B cell (primary cell): ENCODE measurements at regions not wholly inside any gene's neighbourhood (a gene's known extent, or its start where the extent isn't known, plus 50 kb on each side); places are given as distances from the start of the nearest gene placed in this dataset.

Experiments
- ATAC-seq: fragments of 200-7000 bp; cut with Tn5 transposase; one replicate; pipeline ENCODE4 v1.10.0; 2021; ENCODE audit warnings: low read depth, mild to moderate bottlenecking, moderate number of reproducible peaks, moderate library complexity
- CTCF ChIA-PET: fragments of 350-600 bp; sonication (Branson Sonifier 250); formaldehyde crosslinking; loops from one replicate; lab custom pipeline; 2021; ENCODE audit warnings: antibody characterized with exemption, inconsistent platforms; lab: Charles Lee
- POLR2A ChIA-PET: fragments of 350-600 bp; sonication (Branson Sonifier 250); formaldehyde crosslinking; loops from one replicate; lab custom pipeline; 2021; ENCODE audit warnings: antibody characterized with exemption; lab: Charles Lee
- DNase-seq: peaks from one replicate; pipeline ENCODE4 v3.0.0; 2013
- H2AFZ ChIP-seq: 2 replicates; pipeline ENCODE4 v1.6.1; 2012; ENCODE audit warnings: mild to moderate bottlenecking, low read depth, low read length; ENCODE audit not compliant: insufficient read depth, poor library complexity, severe bottlenecking
- H3K27ac ChIP-seq, 2 donors: 1 replicate in 1 of 2; 2 replicates in 1 of 2; pipeline ENCODE4 v1.5.1; 2012 to 2013; ENCODE audit warnings: low read length in 2 of 2, mild to moderate bottlenecking in 2 of 2, moderate library complexity in 1 of 2
- H3K27me3 ChIP-seq, 4 experiments: fragments of 200-600 bp in 1 of 4; sonication (generic) in 1 of 4; replicated peaks in 1 of 4; 1 replicate in 2 of 4; 2 replicates in 2 of 4; pipeline versions ENCODE4 v1.6.1 to v1.7.0; 2013 to 2016; ENCODE audit warnings: low read length in 3 of 4, mild to moderate bottlenecking in 2 of 4, mixed read lengths in 1 of 4, moderate library complexity in 1 of 4; ENCODE audit not compliant: insufficient read depth in 4 of 4, control insufficient read depth in 3 of 4; ENCODE audit errors: control extremely low read depth in 1 of 4
- H3K36me3 ChIP-seq, 2 experiments: replicated peaks in 1 of 2; 1 replicate in 1 of 2; 2 replicates in 1 of 2; pipeline versions ENCODE4 v1.6.1 to v1.7.1; 2013; ENCODE audit warnings: low read length in 1 of 2; ENCODE audit not compliant: insufficient read depth in 2 of 2, control insufficient read depth in 1 of 2; ENCODE audit errors: control extremely low read depth in 1 of 2, extremely low read depth in 1 of 2
- H3K4me1 ChIP-seq, 2 donors: fragments of 200-600 bp in 1 of 2; sonication (generic) in 1 of 2; 1 replicate in 1 of 2; 2 replicates in 1 of 2; pipeline versions ENCODE4 v1.5.1 to v1.6.1; 2013 to 2017; ENCODE audit warnings: low read length in 2 of 2; ENCODE audit not compliant: control insufficient read depth in 2 of 2, insufficient read depth in 2 of 2
- H3K4me2 ChIP-seq: replicated peaks from 2 replicates; pipeline ENCODE3; 2012; ENCODE audit warnings: mild to moderate bottlenecking, low read depth, low read length; ENCODE audit not compliant: poor library complexity, severe bottlenecking
- H3K4me3 ChIP-seq, 5 experiments: fragments of 200-600 bp in 1 of 5; sonication (generic) in 1 of 5; 1 replicate in 3 of 5; 2 replicates in 2 of 5; pipeline versions ENCODE4 v1.5.1 to v1.7.0; 2011 to 2016; ENCODE audit warnings: low read length in 4 of 5, mild to moderate bottlenecking in 4 of 5, low read depth in 2 of 5, control low read depth in 1 of 5, moderate library complexity in 1 of 5; ENCODE audit not compliant: insufficient read depth in 1 of 5; ENCODE audit errors: control extremely low read depth in 1 of 5, extremely low read depth in 1 of 5
- H3K79me2 ChIP-seq: fragments of 200-600 bp; sonication (generic); one replicate; pipeline ENCODE4 v1.6.0; 2016; ENCODE audit warnings: low read length; ENCODE audit not compliant: control insufficient read depth, insufficient read depth
- H3K9ac ChIP-seq: fragments of 200-600 bp; sonication (generic); 2 replicates; pipeline ENCODE4 v1.6.1; 2017; ENCODE audit warnings: mild to moderate bottlenecking, low read length, moderate library complexity
- H3K9me3 ChIP-seq, 3 donors: one replicate each; pipeline versions ENCODE4 v1.6.1 to v1.7.1; 2013; ENCODE audit warnings: low read length in 2 of 3; ENCODE audit not compliant: control insufficient read depth in 2 of 3, insufficient read depth in 1 of 3; ENCODE audit errors: control extremely low read depth in 1 of 3
- H4K20me1 ChIP-seq: 2 replicates; pipeline ENCODE4 v1.6.0; 2012; ENCODE audit warnings: mild to moderate bottlenecking, low read length; ENCODE audit not compliant: insufficient read depth, control insufficient read depth, poor library complexity, severe bottlenecking
- H3K27ac Mint-ChIP-seq: one replicate; pipeline ENCODE4 v1.8.0; 2021; ENCODE audit warnings: mixed read lengths
- H3K27me3 Mint-ChIP-seq: one replicate; pipeline ENCODE4 v1.8.0; 2021; ENCODE audit warnings: mixed read lengths
- H3K4me1 Mint-ChIP-seq: one replicate; pipeline ENCODE4 v1.8.0; 2021; ENCODE audit warnings: mixed read lengths
- H3K4me3 Mint-ChIP-seq: one replicate; pipeline ENCODE4 v1.8.0; 2021; ENCODE audit warnings: mixed read lengths
- H3K9me3 Mint-ChIP-seq: one replicate; pipeline ENCODE4 v1.8.0; 2022; ENCODE audit warnings: mixed read lengths; ENCODE audit not compliant: insufficient read depth
- CTCF ChIP-seq: fragments of 200-600 bp; IDR thresholded peaks from one replicate; pipeline ENCODE4 v1.8.0; 2022; ENCODE audit warnings: antibody characterized with exemption, mild to moderate bottlenecking
- EZH2 ChIP-seq: IDR thresholded peaks from 2 replicates; pipeline ENCODE4 v1.6.1; 2012; ENCODE audit warnings: borderline replicate concordance, low read depth, mild to moderate bottlenecking, moderate library complexity, low read length; ENCODE audit not compliant: insufficient read depth, poor library complexity, severe bottlenecking
- WGBS: methylation state at CpG from one replicate; pipeline ENCODE4 v1.1.5; 2013; ENCODE audit warnings: missing lambda C conversion rate; ENCODE audit not compliant: insufficient coverage; 5-methylcytosine and 5-hydroxymethylcytosine counted together
- intact Hi-C: fragments of 100-400 bp; cut with micrococcal nuclease; formaldehyde crosslinking; loops from one replicate; pipeline ENCODE4 v1.10.0; 2022

- CTCF ChIA-PET = no interaction called here
- Histone ChIP-seq H3K4me3 (no peak overlapping the region), H4K20me1 (no peaks in the 10 kb centered on the region), H3K27ac (no peak overlapping the region), H3K36me3 (no peaks in the 10 kb centered on the region), H3K79me2 (no peaks in the 10 kb centered on the region), H3K9me3 (peaks cover 0 to 2% (median 1%) of the 10 kb centered on the region in 3 donors), H3K4me2 (no peak overlapping the region), H3K4me1 (no peaks in the 10 kb centered on the region), H3K9ac (no peak overlapping the region), H2AFZ (no peak overlapping the region), H3K27me3 (no peaks in the 10 kb centered on the region)
- Mint-ChIP-seq H3K4me3 (no peak overlapping the region), H3K4me1 (no peaks in the 10 kb centered on the region), H3K27ac (no peak overlapping the region), H3K27me3 (no peaks in the 10 kb centered on the region), H3K9me3 (no peaks in the 10 kb centered on the region)
- TF ChIP-seq EZH2 = no peak
- DNase-seq (no peak), ATAC-seq (no peak)
- intact Hi-C loops = no loop called here
- POLR2A ChIA-PET = no interaction called here
- no CpG with 5 or more reads among the region's 1 CpG for WGBS
Observed at GRCh38 chr4:179441596-179441995, 1999.4 kb upstream of the AGA start.

GRCh38 chr4:179447308-179447707 lies 2005.1 kb upstream of the AGA start:
- intact Hi-C loops = no loop called here
- Mint-ChIP-seq H3K4me1 (no peaks in the 10 kb centered on the region), H3K4me3 (no peak overlapping the region), H3K27me3 (no peaks in the 10 kb centered on the region), H3K9me3 (no peaks in the 10 kb centered on the region), H3K27ac (no peak overlapping the region)
- H3K4me3 ChIP-seq = no peak overlapping the region
- no peak overlapping the region for H3K27ac ChIP-seq
- no peak overlapping the region for H3K4me2 ChIP-seq
- TF ChIP-seq EZH2 (no peak), CTCF (no peak)
- no peaks in the 10 kb centered on the region for H3K36me3 ChIP-seq
- H4K20me1 ChIP-seq = no peaks in the 10 kb centered on the region
- no peak for DNase-seq
- H2AFZ ChIP-seq = no peak overlapping the region
- H3K4me1 ChIP-seq = no peaks in the 10 kb centered on the region
- no CpG with 5 or more reads among the region's 2 CpGs for WGBS
- peaks cover 0 to 2% (median 0%) of the 10 kb centered on the region in 3 donors for H3K9me3 ChIP-seq
- no peak for ATAC-seq
- no peaks in the 10 kb centered on the region for H3K79me2 ChIP-seq
- no peaks in the 10 kb centered on the region for H3K27me3 ChIP-seq
- ChIA-PET POLR2A (no interaction called here), CTCF (no interaction called here)
- H3K9ac ChIP-seq = no peak overlapping the region
